ENCODE measurements at regions not wholly inside any gene's neighbourhood (a gene's known extent, or its start where the extent isn't known, plus 50 kb on each side); places are given as distances from the start of the nearest gene placed in this dataset.

DNA sequence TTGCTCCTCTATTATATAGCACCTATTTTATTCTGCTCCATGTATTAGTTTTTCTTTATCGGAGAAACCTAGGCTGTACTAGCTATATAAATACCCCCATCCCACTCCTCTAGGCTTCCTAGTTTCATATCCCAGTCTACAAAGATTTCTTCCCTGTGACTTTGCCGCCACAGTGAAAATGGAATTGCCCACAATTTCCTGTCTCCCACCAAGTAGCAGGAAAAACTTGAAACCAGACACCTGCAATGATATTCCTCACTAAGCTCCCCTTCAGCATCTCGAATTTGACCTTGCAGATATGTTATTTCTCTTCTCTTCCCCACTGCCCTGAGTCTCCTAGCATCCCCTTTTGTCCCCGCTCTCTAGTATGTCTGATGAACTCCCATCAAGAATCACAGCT, 685.8 kb upstream of the CCDC54 start:
- Histone ChIP-seq H3K4me3 (ENCODE audit: low read depth in 1 of 2, low read length in 1 of 2) (no peak overlapping the region), H3K9me3 (no peaks in the 10 kb centered on the region), H3K27ac (no peak overlapping the region), H3K36me3 (no peaks in the 10 kb centered on the region), H3K27me3 (no peaks in the 10 kb centered on the region), H3K4me1 (ENCODE audit: control insufficient read depth in 1 of 2, insufficient read depth in 1 of 2, low read depth in 1 of 2, low read length in 1 of 2) (no peaks in the 10 kb centered on the region)
- TF ChIP-seq, protein P1, sequence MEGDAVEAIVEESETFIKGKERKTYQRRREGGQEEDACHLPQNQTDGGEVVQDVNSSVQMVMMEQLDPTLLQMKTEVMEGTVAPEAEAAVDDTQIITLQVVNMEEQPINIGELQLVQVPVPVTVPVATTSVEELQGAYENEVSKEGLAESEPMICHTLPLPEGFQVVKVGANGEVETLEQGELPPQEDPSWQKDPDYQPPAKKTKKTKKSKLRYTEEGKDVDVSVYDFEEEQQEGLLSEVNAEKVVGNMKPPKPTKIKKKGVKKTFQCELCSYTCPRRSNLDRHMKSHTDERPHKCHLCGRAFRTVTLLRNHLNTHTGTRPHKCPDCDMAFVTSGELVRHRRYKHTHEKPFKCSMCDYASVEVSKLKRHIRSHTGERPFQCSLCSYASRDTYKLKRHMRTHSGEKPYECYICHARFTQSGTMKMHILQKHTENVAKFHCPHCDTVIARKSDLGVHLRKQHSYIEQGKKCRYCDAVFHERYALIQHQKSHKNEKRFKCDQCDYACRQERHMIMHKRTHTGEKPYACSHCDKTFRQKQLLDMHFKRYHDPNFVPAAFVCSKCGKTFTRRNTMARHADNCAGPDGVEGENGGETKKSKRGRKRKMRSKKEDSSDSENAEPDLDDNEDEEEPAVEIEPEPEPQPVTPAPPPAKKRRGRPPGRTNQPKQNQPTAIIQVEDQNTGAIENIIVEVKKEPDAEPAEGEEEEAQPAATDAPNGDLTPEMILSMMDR (IDR thresholded peaks at IDR 0.05): no peak

DNA sequence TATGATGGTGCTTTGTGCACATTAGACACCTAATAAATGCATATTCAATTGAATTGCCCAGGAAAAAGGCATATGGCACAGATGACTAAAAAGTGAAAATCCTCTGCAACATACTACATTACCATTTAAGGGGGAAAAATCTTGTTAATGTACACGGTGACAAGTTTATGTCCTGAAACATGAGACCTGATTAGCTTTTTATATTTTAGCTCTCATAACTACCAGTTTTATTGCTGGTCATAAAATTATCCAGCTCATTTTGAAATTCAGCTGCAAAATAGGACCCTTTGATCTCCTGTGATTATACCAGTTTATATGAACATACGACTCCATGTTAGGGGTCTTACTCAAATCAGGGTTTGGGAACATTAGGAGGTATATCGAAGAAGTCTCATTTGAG, 684.6 kb upstream of the CCDC54 start:
- Histone ChIP-seq H3K4me3 (ENCODE audit: low read depth in 1 of 2, low read length in 1 of 2) (no peak overlapping the region), H3K9me3 (no peaks in the 10 kb centered on the region), H3K4me1 (ENCODE audit: control insufficient read depth in 1 of 2, insufficient read depth in 1 of 2, low read depth in 1 of 2, low read length in 1 of 2) (no peaks in the 10 kb centered on the region), H3K36me3 (no peaks in the 10 kb centered on the region), H3K27ac (no peak overlapping the region), H3K27me3 (no peaks in the 10 kb centered on the region)
- TF ChIP-seq, protein P1 (IDR thresholded peaks at IDR 0.05): no peak

DNA sequence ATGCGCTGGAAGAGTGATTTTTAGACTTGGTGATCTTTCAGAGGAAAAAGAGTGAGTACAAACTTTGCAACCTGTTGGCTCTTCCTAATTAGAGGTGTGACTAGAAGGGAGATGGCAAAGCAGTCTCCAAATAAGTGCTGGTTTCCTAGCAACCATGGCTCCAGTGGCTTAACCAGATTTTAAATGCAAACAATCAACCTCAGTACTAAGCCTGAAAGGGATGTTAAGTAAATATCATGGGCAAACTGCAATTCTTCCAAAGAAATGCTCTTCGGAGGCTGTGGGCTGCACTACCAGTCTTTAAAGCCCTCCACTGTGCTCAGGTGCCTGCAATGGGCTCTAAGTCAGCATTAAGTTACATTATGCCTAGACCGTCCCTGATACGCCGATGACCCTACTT, 678.1 kb upstream of the CCDC54 start:
- TF ChIP-seq, protein P1 (IDR thresholded peaks at IDR 0.05): no peak
- no peaks in the 10 kb centered on the region for H3K4me1 ChIP-seq (ENCODE audit: control insufficient read depth in 1 of 2, insufficient read depth in 1 of 2, low read depth in 1 of 2, low read length in 1 of 2)

DNA sequence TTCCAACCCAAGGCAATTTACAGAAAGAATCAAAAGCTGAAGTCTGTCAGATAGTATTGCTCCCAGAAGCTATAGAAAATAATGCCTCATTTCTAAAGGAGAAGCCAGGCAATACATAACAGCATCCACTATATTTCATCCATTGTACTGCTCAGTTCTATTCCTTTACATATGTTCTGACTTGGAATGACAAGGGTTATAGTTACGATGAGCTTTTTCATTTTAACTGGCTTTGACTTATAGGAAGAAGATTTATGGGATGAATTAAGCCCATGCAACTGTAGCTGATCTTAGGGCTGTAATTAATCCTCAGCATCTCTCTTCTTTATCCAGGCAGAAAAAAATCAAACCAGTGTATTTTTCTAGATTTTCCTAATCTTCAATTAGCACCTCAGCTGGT, 676.3 kb upstream of the CCDC54 start:
- Histone ChIP-seq H3K36me3 (no peaks in the 10 kb centered on the region), H3K27ac (no peak overlapping the region), H3K27me3 (no peaks in the 10 kb centered on the region), H3K4me1 (ENCODE audit: control insufficient read depth in 1 of 2, insufficient read depth in 1 of 2, low read depth in 1 of 2, low read length in 1 of 2) (no peaks in the 10 kb centered on the region), H3K9me3 (no peaks in the 10 kb centered on the region), H3K4me3 (ENCODE audit: low read depth in 1 of 2, low read length in 1 of 2) (no peak overlapping the region)
- TF ChIP-seq, protein P1 (IDR thresholded peaks at IDR 0.05): no peak

More for the DNA sequence above, 678.1 kb upstream of the CCDC54 start:
- Histone ChIP-seq H3K27ac (no peak overlapping the region), H3K27me3 (no peaks in the 10 kb centered on the region), H3K9me3 (no peaks in the 10 kb centered on the region), H3K36me3 (no peaks in the 10 kb centered on the region), H3K4me3 (ENCODE audit: low read depth in 1 of 2, low read length in 1 of 2) (no peak overlapping the region)

DNA sequence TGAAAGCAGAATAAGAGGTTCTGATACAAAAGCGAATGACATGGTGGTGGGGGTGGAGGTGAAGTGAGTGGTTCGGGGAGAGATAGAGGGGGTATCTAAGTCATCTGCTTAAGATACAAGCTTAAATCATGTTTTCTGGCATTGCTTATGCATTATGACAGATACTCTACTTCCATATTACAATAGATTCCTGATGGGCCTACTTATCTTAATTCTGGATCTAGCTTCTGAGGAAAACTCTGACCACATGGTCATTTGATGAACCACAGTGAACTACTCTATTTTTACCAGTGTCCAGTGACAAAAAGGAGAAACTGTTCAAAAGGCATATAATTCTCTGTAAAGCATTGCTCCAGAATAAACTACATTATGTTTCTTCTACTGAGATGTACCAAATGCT, 673.7 kb upstream of the CCDC54 start:
- TF ChIP-seq, protein P1 (IDR thresholded peaks at IDR 0.05): no peak
- H3K36me3 ChIP-seq: no peaks in the 10 kb centered on the region
- no peak overlapping the region for H3K27ac ChIP-seq
- no peaks in the 10 kb centered on the region for H3K27me3 ChIP-seq
- H3K4me1 ChIP-seq (ENCODE audit: control insufficient read depth in 1 of 2, insufficient read depth in 1 of 2, low read depth in 1 of 2, low read length in 1 of 2): no peaks in the 10 kb centered on the region
- no peak overlapping the region for H3K4me3 ChIP-seq (ENCODE audit: low read depth in 1 of 2, low read length in 1 of 2)
- H3K9me3 ChIP-seq: no peaks in the 10 kb centered on the region

DNA sequence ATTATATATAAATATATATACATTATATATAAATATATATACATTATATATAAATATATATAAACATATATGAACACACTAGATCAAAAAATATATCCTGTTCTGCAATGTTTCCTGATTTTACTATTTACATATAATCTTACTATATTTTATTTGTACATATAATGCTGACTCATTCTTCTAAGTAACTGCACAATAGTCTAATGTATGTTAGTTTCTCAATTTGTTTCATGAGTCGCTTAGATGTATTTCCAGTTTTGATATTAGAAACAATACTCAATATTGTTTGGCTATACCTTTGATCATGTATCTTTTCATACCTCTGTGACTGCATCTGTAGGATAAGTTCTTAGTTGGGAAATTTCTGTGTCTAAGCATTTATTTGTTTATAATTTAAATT, 669.9 kb upstream of the CCDC54 start:
- H3K27me3 ChIP-seq: no peaks in the 10 kb centered on the region
- TF ChIP-seq, protein P1 (IDR thresholded peaks at IDR 0.05): no peak
- H3K27ac ChIP-seq: no peak overlapping the region
- no peaks in the 10 kb centered on the region for H3K36me3 ChIP-seq
- H3K4me3 ChIP-seq (ENCODE audit: low read depth in 1 of 2, low read length in 1 of 2): no peak overlapping the region
- H3K4me1 ChIP-seq (ENCODE audit: control insufficient read depth in 1 of 2, insufficient read depth in 1 of 2, low read depth in 1 of 2, low read length in 1 of 2): no peaks in the 10 kb centered on the region
- no peaks in the 10 kb centered on the region for H3K9me3 ChIP-seq

All from neutrophil (primary cell).